A673 (cell line): ENCODE measurements at regions not wholly inside any gene's neighbourhood (a gene's known extent, or its start where the extent isn't known, plus 50 kb on each side); places are given as distances from the start of the nearest gene placed in this dataset.

Experiments used
- BruUV-seq: library from RNA; stranded (reverse); fragments of 400-500 nt; replicated peaks from 2 replicates; lab custom pipeline; 2021; lab: Mats Ljungman, UMichigan
- CTCF ChIA-PET: fragments of 300-600 bp; sonication (Branson Sonifier 250); formaldehyde crosslinking; loops from one replicate; lab custom pipeline; 2022; ENCODE audit warnings: antibody characterized with exemption; lab: Charles Lee
- POLR2A ChIA-PET: fragments of 300-600 bp; sonication (Branson Sonifier 250); formaldehyde crosslinking; loops from one replicate; lab custom pipeline; 2022; ENCODE audit warnings: antibody characterized with exemption; ENCODE audit not compliant: low non-redundant PET; lab: Charles Lee
- DNase-seq: peaks from one replicate; pipeline ENCODE4 v3.0.0-alpha.2; 2015; ENCODE audit warnings: low spot score
- H3K27ac ChIP-seq: fragments of 200-600 bp; sonication (generic); 2 replicates; pipeline ENCODE4 v1.5.1; 2016; ENCODE audit warnings: mixed run types, low read depth, mild to moderate bottlenecking, mixed read lengths, antibody characterized with exemption, low read length; ENCODE audit not compliant: poor library complexity, severe bottlenecking
- H3K27me3 ChIP-seq: fragments of 200-600 bp; sonication (generic); replicated peaks from 2 replicates; pipeline ENCODE4 v1.6.1; 2017; ENCODE audit warnings: mixed run types, low read depth, mild to moderate bottlenecking, mixed read lengths, antibody characterized with exemption, low read length; ENCODE audit not compliant: insufficient read depth, poor library complexity
- H3K36me3 ChIP-seq: fragments of 200-600 bp; sonication (generic); 2 replicates; pipeline ENCODE4 v1.6.1; 2016; ENCODE audit warnings: mixed run types, mild to moderate bottlenecking, mixed read lengths, antibody characterized with exemption, low read length; ENCODE audit not compliant: insufficient read depth, poor library complexity, severe bottlenecking
- H3K4me1 ChIP-seq: fragments of 200-600 bp; sonication (generic); 2 replicates; pipeline ENCODE4 v1.6.1; 2017; ENCODE audit warnings: mixed run types, mild to moderate bottlenecking, mixed read lengths, antibody characterized with exemption, low read length; ENCODE audit not compliant: insufficient read depth, poor library complexity, severe bottlenecking
- H3K4me3 ChIP-seq: fragments of 200-600 bp; sonication (generic); 2 replicates; pipeline ENCODE4 v1.5.1; 2016; ENCODE audit warnings: low read depth, mixed run types, mild to moderate bottlenecking, mixed read lengths, low read length; ENCODE audit not compliant: poor library complexity, severe bottlenecking
- H3K9me3 ChIP-seq: fragments of 200-600 bp; sonication (generic); 2 replicates; pipeline ENCODE4 v1.6.1; 2016; ENCODE audit warnings: mixed run types, low read depth, mild to moderate bottlenecking, mixed read lengths, antibody characterized with exemption, low read length; ENCODE audit not compliant: poor library complexity, severe bottlenecking
- CTCF ChIP-seq: fragments of 300-800, 200-600 bp; sonication (generic); conservative IDR thresholded peaks from 2 replicates; pipeline ENCODE4 v1.5.1; 2017; ENCODE audit warnings: low read depth, mild to moderate bottlenecking, antibody characterized with exemption, low read length, moderate library complexity, mixed read lengths
- EZH2 ChIP-seq: fragments of 200-600 bp; sonication (generic); IDR thresholded peaks from 2 replicates; pipeline ENCODE4 v1.6.1; 2017; ENCODE audit warnings: borderline replicate concordance, low read depth, mild to moderate bottlenecking, mixed read lengths, antibody characterized with exemption, low read length; ENCODE audit not compliant: poor library complexity, severe bottlenecking
- intact Hi-C: fragments of 100-400 bp; cut with micrococcal nuclease; formaldehyde crosslinking; loops from one replicate; pipeline ENCODE4 v1.10.0; 2022; ENCODE audit not compliant: unreplicated experiment

GRCh38 chr16:13606804-13607203 is 313.1 kb upstream of the ERCC4 start:
- CTCF ChIA-PET, result no interaction called here
- Histone ChIP-seq H3K36me3 (no peaks in the 10 kb centered on the region), H3K4me3 (no peak overlapping the region), H3K9me3 (no peaks in the 10 kb centered on the region), H3K4me1 (no peaks in the 10 kb centered on the region), H3K27ac (no peak overlapping the region), H3K27me3 (no peaks in the 10 kb centered on the region)
- TF ChIP-seq CTCF (no peak), EZH2 (no peak)
- POLR2A ChIA-PET, result no interaction called here
- intact Hi-C loops, result no loop called here
- no TSS peak for BruUV-seq
- no peak for DNase-seq

DNA sequence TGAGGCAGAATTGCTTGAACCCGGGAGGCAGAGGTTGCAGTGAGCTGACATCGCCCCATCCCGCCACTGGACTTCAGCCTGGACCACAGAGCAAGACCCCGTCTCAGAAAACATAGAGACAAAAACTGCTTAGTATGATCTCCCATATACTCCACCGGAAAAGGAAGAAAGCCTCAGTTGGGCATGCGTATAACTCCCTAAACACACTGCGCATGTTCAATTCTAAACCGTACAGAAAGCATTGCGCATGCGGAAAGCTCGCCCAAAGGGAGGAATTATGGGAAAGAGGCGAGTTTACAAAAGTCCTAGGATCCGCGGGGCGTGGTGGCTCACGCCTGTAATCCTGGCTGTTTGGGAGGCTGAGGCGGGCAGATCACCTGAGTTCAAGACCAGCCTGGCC is 312.7 kb upstream of the ERCC4 start:
- DNase-seq, result no peak

DNA sequence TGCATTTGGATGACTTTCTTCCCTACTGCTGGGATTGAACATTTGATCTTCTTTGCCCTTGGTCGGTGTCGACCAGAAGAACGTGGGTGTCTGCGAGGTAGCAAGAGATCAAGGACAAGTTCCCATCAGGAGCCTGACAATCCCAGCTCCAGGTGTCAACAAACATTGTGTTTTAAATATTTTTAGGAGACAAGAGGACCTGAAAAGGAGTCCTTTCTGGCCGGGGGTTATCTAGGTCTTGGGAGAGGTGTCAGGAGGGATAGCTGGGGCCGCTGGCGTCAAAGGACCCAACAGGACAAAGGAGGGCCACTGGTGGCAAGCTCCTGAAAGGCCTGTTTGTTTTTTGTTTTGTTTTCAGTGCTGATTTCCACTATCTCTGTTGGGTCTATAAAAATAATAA is 308.4 kb upstream of the ERCC4 start:
- no peaks in the 10 kb centered on the region for H3K27me3 ChIP-seq
- ChIA-PET POLR2A (no interaction called here), CTCF (no interaction called here)
- no peaks in the 10 kb centered on the region for H3K36me3 ChIP-seq
- H3K4me3 ChIP-seq, result no peak overlapping the region
- no peaks in the 10 kb centered on the region for H3K9me3 ChIP-seq
- TF ChIP-seq CTCF, result no peak
- no peaks in the 10 kb centered on the region for H3K4me1 ChIP-seq
- no TSS peak for BruUV-seq
- no peak for DNase-seq
- intact Hi-C loops, result no loop called here
- no peak overlapping the region for H3K27ac ChIP-seq

More for the DNA sequence above, 312.7 kb upstream of the ERCC4 start:
- no TSS peak for BruUV-seq
- H3K27me3 ChIP-seq, result no peaks in the 10 kb centered on the region
- no peak overlapping the region for H3K27ac ChIP-seq
- no peak for TF ChIP-seq EZH2
- TF ChIP-seq CTCF, result no peak
- POLR2A ChIA-PET, result no interaction called here
- CTCF ChIA-PET, result no interaction called here
- no peak overlapping the region for H3K4me3 ChIP-seq
- intact Hi-C loops, result no loop called here
- H3K9me3 ChIP-seq, result no peaks in the 10 kb centered on the region
- no peaks in the 10 kb centered on the region for H3K4me1 ChIP-seq
- no peaks in the 10 kb centered on the region for H3K36me3 ChIP-seq
